SK-N-DZ (cell line): ENCODE measurements at regions not wholly inside any gene's neighbourhood (a gene's known extent, or its start where the extent isn't known, plus 50 kb on each side); places are given as distances from the start of the nearest gene placed in this dataset.
"Not testable (repeated sequence)": the region's sequence is repeated elsewhere in the genome, so short reads cannot be mapped to it uniquely, and the experiment has no call there.

Experiments
- DNase-seq: peaks from one replicate; pipeline ENCODE4 v3.0.0-alpha.2; 2015; ENCODE audit warnings: low spot score

DNA sequence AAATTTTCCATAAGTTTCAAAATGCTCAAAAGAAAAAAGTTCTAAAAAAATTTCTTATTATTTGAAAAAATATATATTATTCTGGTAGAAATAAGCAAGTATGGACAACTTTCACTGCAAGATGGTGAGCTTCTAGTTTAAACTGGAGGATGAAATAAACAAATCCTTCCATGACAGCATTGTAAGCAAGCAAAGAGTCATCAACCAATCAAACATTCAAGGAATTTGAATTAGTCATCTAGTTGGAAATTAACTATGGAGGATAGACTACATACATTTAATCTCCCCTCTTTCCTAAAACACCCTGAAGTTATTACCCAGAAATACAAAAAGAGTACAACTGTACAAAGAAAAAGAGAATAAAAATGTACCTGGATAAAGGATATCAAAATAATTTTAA is 51.0 kb upstream of the IRX5 start:
- DNase-seq: no peak

GRCh38 chr16:54878301-54878700 is 52.4 kb upstream of the IRX5 start:
- DNase-seq: no peak

GRCh38 chr16:54875443-54875842 is 55.2 kb upstream of the IRX5 start:
- DNase-seq: no peak

DNA sequence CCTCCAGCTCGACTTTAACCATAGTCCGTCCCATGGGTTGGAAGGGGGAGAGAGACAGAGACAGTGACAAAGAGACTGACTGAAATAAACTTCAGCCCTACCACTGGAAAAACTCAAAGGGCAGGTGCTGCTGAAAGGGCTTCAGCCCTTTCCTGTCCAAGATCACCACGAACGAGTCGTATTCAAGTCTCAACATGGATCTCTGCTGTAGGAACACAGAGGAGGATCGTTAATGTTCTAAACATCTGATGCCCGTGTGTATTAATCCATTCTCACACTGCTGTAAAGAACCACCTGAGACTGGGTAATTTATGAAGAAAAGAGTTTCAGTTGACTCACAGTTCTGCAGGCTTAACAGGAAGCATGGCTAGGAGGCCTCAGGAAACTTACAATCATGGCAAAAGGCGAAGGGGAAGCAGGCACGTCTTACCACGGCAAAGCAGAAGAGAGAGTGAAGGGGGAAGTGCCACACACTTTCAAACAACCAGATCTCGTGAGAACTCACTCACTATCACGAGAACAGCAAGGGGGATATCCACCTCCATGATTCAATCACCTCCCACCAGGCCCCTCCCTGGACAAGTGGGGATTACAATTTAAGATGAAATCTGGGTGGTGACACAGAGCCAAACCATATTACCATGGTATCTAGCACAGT is 56.8 kb upstream of the IRX5 start:
- not testable (repeated sequence) for DNase-seq

DNA sequence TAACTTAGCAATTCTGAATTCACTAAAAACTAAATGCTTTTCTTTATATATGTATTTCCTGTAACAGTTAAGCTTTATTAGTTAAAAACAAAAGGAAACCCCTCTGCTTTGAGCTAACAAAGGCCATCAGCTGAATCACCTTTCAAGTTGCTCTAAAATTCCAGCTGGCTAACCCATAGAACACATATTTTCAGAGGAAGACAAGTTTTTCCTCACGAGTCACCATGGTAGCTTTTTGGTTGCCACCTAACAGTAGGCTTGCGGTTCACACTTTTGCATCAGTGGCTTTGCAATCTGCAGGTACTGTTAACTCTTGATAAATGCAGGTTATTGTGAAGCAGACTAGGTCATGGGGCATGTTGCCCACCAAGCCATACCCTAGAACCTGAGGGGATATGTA is 57.6 kb upstream of the IRX5 start:
- no peak for DNase-seq

- DNase-seq: no peak
These were observed 60.5 kb upstream of the IRX5 start for GRCh38 chr16:54870151-54870550.

- DNase-seq: no peak
These were observed 63.3 kb upstream of the IRX5 start for GRCh38 chr16:54867302-54867832.

GRCh38 chr16:54862529-54862928 is 68.1 kb upstream of the IRX5 start:
- DNase-seq: no peak

GRCh38 chr16:54856871-54857270 is 73.8 kb upstream of the IRX5 start:
- no peak for DNase-seq

- DNase-seq: no peak
These were observed 83.1 kb upstream of the IRX5 start for GRCh38 chr16:54847609-54848008.

DNA sequence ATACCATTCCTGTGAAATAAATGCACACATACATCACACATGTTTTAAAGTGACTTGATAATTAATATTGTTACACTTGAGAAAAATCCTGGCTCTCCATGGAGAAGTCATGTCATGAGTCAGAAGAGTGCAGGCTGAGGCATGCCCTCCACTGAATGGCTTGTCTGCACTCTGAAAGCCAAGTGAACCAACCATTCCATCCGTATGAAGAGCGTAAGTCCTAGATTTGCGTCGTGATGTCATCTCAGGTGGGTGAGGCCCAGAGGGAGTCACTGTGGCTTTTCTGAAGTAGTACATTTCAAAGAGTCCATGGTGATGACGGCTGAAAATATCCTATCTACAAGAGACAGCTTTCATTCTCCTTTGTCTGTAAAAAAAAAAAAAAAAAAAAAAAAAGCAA is 83.5 kb upstream of the IRX5 start:
- no peak for DNase-seq

DNA sequence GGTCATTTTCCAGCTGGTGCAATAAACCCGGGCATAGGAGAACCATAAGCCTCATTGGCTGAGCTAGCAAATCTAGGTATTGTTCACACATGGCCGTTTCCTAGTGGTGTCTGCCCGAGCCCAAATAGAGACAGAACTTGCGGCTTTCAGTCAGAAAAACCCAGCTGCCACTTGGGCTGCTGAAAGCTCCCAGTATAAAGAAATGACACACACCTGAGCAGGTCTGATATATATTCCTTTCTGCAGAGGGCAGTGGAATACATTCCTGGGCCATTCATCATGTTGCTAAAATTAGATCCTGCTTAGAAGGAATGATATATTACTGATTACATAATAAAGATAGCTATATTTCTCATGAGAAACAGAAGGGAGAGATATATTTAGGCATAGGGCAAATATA is 83.9 kb upstream of the IRX5 start:
- no peak for DNase-seq

GRCh38 chr16:54843424-54843750 is 87.3 kb upstream of the IRX5 start:
- DNase-seq: no peak

GRCh38 chr16:54842743-54843423 is 87.8 kb upstream of the IRX5 start:
- no peak for DNase-seq

- DNase-seq: no peak
These were observed 101.0 kb upstream of the IRX5 start for GRCh38 chr16:54829691-54830090.

- no peak for DNase-seq
These were observed 107.8 kb upstream of the IRX5 start for GRCh38 chr16:54822892-54823291.

GRCh38 chr16:54822492-54822891 is 108.2 kb upstream of the IRX5 start:
- no peak for DNase-seq

GRCh38 chr16:54821731-54822130 is 108.9 kb upstream of the IRX5 start:
- DNase-seq: no peak

- no peak for DNase-seq
These were observed 112.6 kb upstream of the IRX5 start for GRCh38 chr16:54817940-54818574.

- DNase-seq: no peak
These were observed 113.2 kb upstream of the IRX5 start for GRCh38 chr16:54817432-54817831.

- DNase-seq: no peak
These were observed 114.2 kb upstream of the IRX5 start for GRCh38 chr16:54816471-54816870.

GRCh38 chr16:54815177-54815576 is 115.5 kb upstream of the IRX5 start:
- DNase-seq: no peak

GRCh38 chr16:54813778-54814177 is 116.9 kb upstream of the IRX5 start:
- no peak for DNase-seq
